Erythroblast (primary cell): ENCODE measurements at regions not wholly inside any gene's neighbourhood (a gene's known extent, or its start where the extent isn't known, plus 50 kb on each side); places are given as distances from the start of the nearest gene placed in this dataset.

Experiments used
- GATA1 ChIP-seq: IDR thresholded peaks from 2 replicates; pipeline ENCODE4 v1.6.1; 2011; ENCODE audit warnings: low read depth, mild to moderate bottlenecking, control low read depth, low read length, moderate library complexity
- POLR2A ChIP-seq: IDR thresholded peaks from 2 replicates; pipeline ENCODE4 v1.6.1; 2011; ENCODE audit warnings: mild to moderate bottlenecking, low read length

- TF ChIP-seq POLR2A (no peak), GATA1 (no peak)
Measured at GRCh38 chr4:96003951-96004740, 164.3 kb downstream of the PDHA2 start.
